Kidney glomerular epithelial cell (primary cell): ENCODE measurements at regions not wholly inside any gene's neighbourhood (a gene's known extent, or its start where the extent isn't known, plus 50 kb on each side); places are given as distances from the start of the nearest gene placed in this dataset.

Source experiments
- DNase-seq: peaks from one replicate; lab custom pipeline; 2025; lab: John Stamatoyannopoulos, UW

DNA sequence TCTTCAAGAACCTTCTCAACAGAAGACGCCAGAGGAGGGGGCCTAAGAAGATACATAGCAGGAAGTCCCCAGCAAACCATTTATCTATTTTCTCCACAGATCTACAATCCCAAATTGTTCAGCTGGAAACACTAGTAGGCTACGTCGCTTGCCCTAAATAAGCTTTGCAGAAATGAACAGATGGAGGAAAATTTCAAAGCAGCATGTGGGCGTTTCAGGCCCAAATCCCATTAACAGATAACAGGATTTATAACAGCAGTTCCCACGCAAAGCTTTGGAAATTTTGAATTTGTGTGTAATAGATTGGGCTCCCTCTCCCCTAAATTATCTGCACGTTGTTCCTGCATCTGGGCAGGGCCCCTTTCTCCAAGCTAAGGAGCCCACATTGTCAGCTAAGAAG, 60.6 kb upstream of the FRMD4A start:
- no peak for DNase-seq

DNA sequence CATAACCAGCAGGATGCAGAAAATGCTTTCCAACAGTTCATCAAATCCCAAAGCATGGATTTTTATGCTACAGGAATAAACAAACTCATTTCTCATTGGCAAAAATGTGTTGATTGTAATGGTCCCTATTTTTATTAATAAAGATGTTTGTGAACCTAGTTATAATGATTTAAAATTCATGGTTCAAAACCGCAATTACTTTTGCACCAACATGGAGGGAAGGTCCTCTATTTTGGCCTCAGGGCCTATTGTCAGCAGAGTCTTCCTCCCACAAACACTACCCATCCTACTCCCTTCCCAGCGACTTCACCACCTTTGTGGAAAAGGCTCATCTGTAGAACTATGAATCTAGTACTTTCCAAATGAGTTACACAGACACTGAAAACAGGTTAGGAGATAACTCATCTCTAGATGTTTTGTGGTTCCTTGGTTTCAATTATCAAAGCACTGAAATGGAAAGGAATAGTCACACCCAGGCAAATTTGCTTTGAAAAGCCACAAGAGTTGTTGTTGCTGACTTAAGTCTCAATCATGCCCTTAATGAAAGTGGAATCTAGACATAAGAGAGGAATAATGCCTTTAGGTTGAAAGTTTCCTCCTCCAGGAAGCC, 59.4 kb upstream of the FRMD4A start:
- no peak for DNase-seq

GRCh38 chr10:14385596-14386593, 55.2 kb upstream of the FRMD4A start:
- DNase-seq = peak; percentile 61

DNA sequence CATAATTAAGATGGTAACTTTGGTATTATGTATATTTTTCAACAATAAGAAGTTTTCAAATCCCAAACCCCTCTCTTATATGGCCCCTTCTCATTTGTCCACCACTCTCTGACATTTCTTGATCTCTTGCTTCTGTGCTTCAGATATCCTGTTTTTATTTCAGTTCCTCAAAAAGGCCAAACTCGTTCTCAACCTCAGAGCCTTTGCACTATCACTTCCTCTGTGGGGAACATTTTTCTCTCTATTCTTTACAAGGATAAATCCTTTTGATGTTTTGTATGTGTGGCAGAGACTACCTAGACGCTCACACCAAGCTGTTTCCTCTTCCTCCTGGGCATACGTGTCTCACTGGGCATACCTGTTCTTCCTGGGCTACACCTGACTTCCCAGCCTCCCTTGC, 54.2 kb upstream of the FRMD4A start:
- DNase-seq = no peak

DNA sequence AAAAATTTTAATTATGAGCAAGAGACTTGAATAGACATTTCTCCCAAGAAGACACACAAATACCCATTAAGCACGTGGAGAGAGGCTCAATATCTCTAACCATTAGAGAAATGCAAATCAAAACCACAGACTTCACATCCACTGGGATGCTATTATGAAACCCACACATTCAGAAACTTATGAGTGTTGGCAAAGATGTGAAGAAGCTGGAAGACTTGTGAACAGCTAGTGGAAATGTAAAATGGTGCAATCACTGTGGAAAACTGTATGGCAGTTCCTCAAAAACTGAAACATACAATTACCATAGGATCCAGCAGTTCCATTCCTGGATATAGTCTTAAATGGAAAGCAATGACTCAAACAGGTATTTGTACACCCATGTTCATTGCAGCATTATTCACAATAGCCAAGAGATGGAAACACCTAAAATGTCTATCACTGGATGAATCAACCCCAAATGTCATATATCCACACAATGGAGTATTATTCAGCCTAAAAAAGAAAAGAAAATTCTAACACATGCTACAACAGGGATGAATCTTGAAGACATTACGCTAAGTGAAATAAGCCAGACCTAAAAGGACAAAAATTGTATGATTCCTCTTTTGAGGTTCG, 53.5 kb upstream of the FRMD4A start:
- DNase-seq = no peak

- peak; percentile 40 for DNase-seq
Measured at GRCh38 chr10:14383266-14383665, 52.5 kb upstream of the FRMD4A start.

- DNase-seq = no peak
Measured at GRCh38 chr10:14382531-14382930, 51.8 kb upstream of the FRMD4A start.

DNA sequence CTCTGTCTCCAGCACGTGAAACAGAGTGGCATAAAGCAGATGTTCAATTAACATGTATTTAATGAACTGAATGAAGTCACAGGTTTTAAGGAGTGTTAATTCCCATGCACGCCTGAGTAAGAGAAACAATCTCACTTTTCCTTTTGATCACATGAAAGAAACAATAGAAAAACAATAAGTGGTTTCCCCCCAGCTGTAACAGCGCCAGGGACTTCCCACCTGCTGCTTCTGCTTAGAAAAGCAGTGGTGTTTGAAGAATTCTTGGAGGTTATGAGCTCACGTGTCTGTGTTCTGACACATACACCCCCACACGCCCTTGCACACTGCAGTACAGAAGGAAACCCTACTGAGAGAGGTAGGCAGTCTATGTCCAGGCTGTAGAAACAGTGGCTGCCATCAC, 51.3 kb upstream of the FRMD4A start:
- peak; percentile 93 for DNase-seq

DNA sequence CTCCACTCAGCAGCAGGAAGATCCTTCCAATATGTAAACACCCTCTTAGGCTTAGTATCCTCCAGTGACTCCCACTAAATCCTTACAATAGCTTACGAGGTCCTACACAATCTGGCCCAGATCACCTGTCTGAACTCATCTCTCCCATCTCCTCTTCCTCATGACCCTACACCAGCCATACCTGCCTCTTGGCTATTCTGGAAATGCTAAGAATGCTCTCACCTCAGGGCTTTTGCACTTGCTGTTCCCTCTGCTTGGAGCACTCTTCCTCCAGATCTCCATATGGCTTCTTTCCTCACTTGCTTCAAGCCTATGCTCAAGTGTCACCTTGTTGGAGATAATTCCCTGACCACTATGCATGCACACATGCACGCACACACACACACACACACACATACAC, 50.8 kb upstream of the FRMD4A start:
- DNase-seq = no peak

DNA sequence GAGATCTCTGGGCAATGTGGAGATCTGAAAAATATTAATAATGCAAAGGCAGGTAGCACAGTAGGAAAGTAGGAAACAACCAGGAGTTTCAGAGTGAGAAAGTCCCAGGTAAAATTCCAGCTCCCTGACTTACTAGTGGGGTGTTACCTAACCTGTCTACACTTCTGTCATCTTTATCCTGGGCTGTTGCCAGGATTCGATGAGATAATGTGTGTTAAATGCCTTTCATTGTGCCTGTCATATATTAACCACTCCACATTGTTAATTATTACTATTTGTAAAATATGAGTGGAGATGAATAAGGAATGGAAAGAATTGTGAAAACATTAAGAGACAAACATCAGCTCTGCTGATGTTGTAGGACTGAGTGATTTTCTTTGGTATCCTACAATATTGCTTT, 50.0 kb upstream of the FRMD4A start:
- DNase-seq = peak; percentile 90
